Jurkat, Clone E6-1 (cell line): ENCODE measurements at regions not wholly inside any gene's neighbourhood (a gene's known extent, or its start where the extent isn't known, plus 50 kb on each side); places are given as distances from the start of the nearest gene placed in this dataset.
A peak's percentile ranks its signal among the peaks of the same experiment; 100 is the strongest.

Experiments used
- DNase-seq: peaks from one replicate; pipeline ENCODE4 v3.0.0-alpha.2; 2011; ENCODE audit warnings: low read depth, low spot score
- H3K4me3 ChIP-seq: 2 replicates; pipeline ENCODE4 v1.5.1; 2011; ENCODE audit warnings: mild to moderate bottlenecking, low read length, control low read depth, moderate library complexity

DNA sequence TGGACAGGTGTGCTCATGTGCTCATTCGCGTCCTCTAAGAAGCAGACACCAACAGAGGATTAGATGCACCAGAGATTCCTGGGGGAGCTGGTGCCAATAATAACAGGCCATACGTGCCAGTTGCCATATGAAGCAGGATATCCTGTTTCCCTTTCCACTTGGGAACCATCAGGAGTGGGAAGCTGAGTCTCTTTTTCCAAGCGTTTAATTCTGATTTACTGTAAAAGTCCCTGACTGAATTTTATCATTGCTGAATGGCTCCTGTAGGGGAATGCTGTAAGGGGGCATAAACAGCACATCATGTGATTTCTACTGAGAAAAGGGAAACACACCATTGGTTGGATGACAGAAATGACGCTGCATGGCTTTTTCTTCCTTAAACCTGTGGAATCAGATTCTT is 113.3 kb downstream of the IRF8 start:
- DNase-seq = no peak
- H3K4me3 ChIP-seq = no peak overlapping the region

DNA sequence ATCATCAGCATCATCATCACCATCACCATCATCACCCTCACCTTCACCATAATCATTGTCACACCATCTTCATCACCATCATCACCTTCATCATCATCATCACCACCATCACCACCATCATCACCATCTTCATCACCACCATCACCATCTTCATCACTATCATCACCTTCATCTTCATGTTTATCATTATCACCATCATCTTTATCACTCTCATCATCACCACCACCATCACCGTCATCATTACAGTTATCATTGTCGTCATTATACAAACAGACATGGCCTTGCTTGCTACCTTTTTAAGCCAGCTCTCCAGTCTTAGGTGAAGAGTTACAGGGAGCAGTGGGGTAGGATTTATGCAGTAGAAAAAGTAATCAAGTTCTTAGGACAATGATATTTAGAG is 114.9 kb downstream of the IRF8 start:
- no peak overlapping the region for H3K4me3 ChIP-seq
- DNase-seq = no peak

DNA sequence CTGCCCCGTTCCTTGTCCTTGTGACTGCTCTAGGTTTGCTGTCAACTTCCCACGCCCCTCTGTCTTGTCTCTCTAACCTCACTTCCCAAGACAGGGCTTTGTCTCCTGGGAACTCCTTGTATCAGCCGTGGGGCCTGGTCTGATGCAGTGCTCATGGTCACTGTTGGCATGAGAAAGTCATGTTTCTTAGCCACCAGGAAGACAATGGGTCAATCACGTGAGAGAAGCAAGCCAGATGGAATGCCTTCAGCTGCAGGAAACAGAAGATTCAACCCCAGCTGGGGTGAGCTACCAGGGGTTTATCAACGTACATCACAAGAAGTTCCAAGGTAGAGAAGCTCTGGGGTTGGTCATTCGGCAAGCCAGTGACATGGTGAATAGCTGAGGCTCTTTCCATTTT is 116.6 kb downstream of the IRF8 start:
- no peak overlapping the region for H3K4me3 ChIP-seq
- no peak for DNase-seq

DNA sequence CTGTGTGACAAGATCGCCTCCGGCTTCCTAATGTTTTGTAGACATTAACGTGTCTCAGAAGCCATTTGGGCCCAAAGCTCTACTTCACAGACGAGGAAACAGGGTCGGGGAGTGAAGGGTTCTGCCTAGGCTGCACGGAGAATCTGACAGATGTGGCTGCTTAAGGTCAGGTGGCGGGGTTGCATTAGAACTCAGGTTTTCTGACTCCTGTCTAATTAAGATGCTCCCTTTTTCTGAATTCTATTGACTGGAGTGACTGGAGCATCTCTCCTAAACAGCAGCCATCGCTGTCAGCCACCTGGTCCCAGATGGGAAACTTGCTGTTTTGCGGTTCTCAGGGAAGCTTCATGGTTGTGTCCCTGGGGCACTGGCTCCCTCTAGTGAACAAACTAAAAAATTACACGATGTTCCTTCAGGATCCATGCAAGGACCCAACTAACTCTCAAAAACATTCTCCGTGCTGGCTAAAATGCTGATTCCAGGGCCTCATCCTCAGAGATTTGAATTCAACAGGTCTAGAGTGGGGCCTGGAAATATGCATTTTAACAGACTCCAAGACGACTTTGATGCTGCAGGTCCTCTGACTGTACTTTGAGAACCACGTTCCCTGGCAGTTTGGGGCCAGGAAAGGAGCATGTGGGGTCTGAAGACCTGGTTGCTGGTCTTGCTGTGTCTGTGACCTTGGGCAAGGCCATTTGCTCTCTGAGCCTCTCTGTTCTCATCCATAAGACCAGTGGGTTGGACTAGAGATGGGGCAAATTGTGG is 117.4 kb downstream of the IRF8 start:
- no peak overlapping the region for H3K4me3 ChIP-seq
- peak; percentile 54 for DNase-seq

DNA sequence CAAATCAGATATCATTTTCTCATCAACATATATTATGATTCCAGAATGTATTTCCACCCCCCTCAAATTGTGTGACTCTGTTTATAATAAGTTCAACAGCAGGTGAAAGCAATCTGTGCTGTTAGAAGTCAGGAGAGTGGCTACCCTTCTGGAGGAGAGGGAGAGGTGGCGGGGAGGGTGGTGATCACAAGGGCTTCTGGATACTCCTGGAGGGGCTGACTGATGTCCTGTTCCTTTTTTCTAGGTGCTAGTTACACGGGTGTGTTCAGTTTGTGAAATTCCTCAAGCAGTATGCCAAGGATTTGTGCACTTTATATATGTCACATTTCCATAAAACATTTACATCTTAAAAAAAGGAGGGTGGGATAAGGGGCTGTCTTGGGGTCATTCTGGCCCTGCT is 119.1 kb downstream of the IRF8 start:
- H3K4me3 ChIP-seq = no peak overlapping the region
- no peak for DNase-seq

DNA sequence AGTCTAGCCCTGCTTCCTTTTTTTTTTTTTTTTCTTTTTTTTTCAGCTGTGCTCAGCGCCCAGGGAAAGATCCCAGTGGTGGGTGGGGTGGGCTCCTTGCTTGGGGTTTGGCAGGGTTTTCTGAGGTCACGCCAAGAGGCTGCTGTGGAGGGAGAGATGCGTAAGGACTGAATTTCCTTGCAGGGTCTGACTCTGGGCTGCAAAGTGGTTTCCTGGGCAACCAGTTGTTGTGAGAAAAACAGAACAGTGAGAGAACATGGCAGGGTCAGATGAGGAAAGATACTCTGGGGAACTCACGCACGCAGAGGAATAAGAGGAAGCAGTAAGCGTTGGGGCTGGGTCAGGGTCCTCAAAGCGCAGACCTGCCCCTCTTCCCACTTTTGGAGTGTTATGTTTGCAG is 119.5 kb downstream of the IRF8 start:
- no peak for DNase-seq
- no peak overlapping the region for H3K4me3 ChIP-seq

DNA sequence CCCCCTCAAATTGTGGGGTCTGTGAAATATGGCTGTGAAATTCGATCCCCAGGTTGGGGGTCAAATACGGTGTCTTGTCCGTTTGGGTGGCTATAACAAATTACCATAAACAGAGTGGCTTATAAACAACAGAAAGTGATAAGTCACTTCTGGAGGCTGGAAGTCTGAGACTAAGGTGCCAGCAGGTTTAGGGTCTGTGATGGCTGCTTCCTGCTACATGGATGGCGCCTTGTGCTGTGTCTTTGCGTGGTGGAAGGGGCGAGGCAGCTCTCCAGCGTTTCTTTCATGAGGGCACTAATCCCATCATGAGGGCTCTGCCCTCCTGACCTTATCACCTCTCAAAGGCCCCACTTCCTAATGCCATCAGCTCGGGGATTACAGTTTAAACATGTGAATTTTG is 120.0 kb downstream of the IRF8 start:
- DNase-seq = no peak

DNA sequence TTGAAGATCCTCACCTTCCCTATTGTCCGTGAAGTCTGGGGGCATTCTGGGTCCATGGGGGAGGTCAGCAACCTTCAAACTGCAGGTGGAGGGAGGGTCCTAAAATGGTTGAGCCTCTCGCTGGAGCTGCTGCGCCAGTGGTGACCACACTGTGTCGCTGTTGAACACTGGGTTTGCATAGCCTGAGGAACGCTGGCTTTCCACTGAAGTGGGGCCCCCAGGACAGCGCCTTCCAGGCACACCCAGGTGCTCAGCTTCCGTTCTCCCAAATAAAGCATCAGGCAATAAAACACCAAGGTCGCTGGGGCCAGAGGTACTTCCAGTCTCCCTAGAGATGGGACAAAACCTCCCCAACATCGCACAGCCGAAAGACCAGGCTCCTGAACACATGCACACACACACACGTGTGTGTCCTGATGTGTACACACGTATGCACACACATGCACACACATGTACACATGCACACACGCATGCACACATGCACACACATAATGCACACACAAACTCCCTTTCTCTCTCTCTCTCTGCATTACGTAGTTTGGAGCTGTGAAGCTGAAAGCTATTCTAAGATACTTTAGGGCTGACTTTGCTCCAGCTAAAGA is 120.6 kb downstream of the IRF8 start:
- DNase-seq = no peak
- H3K4me3 ChIP-seq = no peak overlapping the region

More for the DNA sequence above, 120.0 kb downstream of the IRF8 start:
- no peak overlapping the region for H3K4me3 ChIP-seq

DNA sequence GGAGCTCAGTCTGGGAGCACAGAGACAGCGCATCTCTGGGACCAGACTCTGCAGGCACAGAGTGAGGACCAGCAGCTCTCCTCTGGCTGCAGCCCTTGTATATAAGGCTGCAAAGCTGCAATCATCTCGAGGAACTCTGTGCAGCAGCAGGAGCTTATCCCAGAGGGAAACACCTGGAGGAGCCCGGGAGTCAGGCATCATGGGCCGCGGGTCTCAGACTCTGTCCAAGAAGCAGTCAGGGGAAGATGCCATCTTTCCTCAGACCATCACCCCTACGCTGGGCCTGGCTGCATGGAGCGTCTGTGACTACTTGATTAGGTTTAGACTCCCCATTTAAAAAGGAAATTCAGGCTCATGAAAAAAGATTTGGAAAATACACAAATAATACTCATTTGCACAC is 122.0 kb downstream of the IRF8 start:
- DNase-seq = no peak

DNA sequence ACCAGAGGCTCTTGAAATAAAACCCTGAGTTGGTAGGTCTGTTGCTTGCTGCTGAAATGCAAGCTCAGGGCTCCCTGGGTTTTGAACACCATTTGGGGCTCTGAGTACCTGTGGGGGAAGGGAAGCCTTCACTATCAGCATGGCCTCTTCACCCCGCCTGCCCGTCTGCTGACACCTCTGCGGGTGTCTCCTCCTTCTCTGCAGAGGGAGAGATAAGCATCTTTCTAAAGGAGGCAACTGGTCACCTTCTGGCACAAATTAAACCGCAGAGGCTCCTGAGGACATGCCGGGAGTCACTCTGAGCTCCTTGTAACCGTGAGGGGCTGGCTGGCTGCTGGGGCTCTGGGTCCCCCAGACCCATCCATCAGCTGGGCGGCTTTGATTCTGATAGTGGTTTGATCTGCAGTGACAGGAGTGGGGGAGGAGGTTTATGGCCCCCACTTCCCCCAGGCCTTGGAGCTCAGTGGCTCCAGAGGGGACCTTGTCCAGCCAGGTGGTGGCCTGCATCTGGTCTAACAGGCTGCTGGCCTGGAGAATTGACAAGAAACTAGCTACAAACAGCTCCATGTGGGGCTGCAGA is 123.5 kb downstream of the IRF8 start:
- no peak for DNase-seq
- no peak overlapping the region for H3K4me3 ChIP-seq

More for the DNA sequence above, 122.0 kb downstream of the IRF8 start:
- no peak overlapping the region for H3K4me3 ChIP-seq

DNA sequence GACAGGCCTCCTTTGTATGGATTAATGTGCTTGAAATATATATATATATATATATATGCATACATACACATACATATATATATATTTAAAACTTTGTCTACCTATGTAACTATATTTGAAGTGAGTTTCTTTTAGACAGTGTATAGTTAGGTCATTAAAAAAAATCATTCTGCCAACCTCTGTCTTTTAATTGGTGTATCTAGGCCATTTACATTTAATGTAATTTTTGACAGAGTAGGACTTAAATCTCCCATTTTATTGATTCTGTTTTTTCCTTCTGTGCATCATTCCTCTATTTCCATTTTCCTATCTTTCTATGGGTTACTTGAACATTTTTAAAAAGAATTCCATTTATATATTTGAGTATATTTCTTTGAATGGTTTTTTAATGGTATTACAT is 125.2 kb downstream of the IRF8 start:
- no peak overlapping the region for H3K4me3 ChIP-seq
- no peak for DNase-seq

DNA sequence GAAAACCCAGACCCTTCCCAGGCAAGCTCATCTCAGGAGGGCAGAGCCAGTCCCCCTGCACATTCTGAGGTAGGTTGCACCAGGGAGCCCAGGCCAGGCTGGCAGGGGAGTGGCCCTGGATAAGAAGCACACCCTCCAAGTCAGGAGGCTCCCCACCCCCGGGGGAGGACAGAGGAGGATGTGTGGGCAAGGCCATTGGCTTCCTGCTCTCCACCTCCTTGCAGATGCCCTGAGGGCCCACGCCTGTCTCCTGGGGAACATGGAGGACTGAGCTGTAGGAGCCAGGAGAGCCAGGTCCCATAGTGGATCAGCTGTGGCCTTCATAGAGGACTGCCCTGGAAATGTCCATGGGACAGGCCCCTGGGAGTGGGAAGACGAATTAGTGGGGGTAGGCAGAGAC is 126.7 kb downstream of the IRF8 start:
- DNase-seq = no peak
- H3K4me3 ChIP-seq = no peak overlapping the region

DNA sequence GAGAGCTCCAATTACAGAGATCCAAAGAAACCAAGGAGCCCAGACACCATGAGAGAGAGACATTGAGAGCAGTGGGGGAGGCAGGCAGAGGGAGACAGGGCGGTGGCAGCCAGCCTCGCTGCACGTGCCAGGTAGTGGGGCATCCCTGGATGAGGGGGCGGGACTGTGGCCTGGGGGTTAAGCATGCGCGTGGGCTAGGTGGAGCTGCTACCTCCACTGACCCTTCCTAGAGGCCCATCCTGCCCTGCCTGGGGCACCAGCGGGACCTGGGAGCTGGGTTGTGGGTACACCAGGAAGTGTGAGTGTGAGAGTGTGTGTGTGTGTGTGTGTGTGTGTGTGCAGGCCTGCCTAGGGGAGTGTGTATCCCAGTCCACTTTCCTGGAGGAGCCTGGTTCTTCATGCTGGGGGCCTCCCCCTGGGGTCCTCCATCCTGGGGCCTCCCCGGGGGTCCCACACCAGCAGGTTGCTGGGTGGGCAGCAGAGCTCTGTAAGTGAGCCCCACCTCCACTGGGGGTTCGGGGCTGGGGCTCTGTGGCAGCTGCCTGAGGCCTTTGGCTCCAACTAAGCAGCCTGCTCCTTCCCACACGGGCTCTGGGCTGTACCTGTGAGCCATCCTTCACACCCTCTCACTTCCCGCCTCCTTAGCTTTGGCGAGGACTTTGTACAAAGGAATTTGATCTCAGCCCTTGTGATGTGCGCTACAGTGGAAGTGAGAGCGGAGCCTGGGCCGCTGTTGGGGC is 127.4 kb downstream of the IRF8 start:
- DNase-seq = no peak
- no peak overlapping the region for H3K4me3 ChIP-seq

DNA sequence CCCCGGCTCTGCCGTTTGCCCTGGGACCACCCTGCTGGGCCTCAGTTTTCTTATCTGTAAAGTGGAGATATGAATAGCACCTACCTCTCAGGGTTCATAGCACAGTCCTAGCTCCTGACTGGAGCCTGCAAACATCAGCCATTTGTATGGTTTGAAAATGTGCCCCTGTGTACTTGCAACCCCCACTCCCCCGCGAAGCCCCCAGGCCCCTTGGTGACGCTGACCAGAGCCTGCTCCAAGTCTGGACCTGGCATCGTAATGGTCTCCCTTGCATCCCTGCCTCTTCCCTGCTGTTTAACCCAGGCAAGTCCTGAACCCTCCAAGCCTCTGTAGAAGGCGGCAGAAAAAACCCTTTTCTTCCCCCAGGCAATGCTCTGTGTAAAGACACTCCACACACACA is 128.0 kb downstream of the IRF8 start:
- DNase-seq = no peak
- H3K4me3 ChIP-seq = no peak overlapping the region

DNA sequence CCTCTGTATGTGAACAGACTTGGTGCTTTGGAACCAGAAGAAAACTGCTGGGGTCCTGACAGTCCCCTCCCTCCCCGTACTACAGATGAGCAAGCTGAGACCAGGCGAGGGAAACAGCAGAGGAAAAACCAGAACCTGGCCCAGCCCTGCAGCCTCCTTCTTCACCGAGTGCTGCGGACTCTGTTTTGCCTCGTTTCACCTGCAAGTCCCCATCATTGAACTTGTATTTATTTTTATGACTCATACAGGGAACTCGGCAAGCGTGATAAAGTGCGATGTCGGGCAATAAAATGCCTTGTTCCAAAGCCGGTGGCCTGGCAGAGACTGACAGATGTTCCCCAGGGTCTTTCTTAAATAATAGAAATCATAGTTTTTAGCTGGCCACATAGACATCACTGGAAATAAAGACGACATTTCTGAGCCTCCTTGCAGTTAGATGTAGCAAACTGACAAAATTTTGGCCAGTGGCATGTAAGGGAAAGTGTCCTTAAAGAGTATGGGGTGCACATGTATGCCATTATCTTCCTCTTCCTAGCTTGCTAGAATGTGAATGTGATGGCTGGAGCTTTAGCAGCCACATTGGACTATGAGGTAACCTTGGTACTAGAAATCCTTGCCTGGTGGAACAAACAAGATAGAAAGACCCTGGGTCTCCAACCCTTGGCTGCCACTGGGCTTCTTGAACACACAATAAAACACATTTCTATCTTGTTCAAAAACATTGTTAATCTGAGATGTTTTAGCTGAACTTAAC is 128.6 kb downstream of the IRF8 start:
- no peak for DNase-seq

DNA sequence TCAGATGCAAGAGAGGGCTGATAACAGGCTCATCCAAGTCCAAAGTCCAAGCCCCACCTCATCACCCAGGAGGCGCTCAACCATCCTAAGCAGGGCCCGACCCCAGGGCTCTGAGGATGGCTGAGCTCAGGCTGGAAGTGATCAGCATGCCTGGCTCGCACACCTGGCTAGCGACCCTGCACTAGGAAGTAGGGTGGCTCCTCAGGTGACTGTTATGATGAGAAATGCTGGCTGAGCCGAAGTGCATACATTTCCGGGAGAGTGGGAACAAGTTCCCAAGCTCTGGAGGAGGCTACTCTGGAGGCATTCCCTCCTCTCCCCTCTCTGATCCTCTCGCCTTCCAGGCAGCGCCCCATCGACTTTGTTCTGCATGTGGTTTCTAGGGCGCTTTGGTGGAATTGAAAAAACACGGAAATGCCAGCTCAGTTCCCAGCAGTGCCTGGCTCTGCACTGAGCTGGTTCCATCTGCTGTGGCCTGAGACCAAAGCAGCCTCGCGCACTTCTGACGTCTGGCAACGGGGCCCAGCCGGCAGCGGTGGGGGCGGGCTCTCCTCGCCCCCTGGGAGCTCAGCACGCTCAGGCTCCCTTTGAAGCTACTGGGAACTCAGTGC is 130.3 kb downstream of the IRF8 start:
- DNase-seq = peak; percentile 6
- H3K4me3 ChIP-seq = no peak overlapping the region

More for the DNA sequence above, 128.6 kb downstream of the IRF8 start:
- no peak overlapping the region for H3K4me3 ChIP-seq

DNA sequence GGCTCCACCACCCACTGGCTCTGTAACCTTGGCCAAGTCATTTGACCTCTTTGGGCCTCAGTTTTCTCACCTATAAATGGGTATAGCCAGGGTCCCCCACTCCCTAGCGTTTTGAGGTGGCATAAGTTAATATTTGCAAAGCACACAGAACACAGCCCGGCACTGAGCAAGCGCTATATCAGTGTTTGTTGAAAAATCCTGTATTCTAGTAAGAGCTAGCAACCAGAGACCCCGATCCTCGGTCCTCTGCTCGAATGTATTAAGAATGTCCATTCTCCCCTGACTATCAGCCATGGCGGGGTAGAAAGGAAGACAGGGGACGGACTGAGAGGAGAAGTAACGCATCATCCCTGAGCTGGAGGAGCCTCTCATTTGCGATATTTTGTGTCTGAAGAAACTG is 131.2 kb downstream of the IRF8 start:
- DNase-seq = no peak
- H3K4me3 ChIP-seq = no peak overlapping the region

DNA sequence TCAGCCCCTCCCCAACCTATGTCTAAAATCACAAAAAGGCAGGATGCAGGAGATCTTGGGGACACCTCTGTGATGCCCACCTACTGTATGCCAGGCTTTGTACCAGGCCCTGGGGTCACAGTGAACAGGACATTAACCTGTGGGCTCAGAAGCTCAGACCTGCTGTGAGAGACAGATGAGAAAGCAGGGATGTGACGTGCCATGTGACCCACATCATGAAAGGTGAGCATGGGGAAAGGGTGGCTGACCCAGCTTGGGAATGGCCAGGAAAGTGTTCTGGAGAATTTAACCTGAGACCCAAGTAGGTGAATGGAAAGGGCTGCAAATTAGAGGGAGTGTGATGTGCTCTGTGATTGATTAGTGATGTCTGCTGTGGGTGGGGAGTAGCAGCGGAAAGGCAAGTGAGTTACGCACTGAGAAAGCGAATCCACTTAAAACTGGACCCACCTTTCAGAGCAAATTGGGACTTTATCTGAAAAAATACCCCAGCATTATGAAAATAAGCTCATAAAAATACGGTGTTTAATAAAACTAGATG is 132.2 kb downstream of the IRF8 start:
- DNase-seq = no peak
- no peak overlapping the region for H3K4me3 ChIP-seq

DNA sequence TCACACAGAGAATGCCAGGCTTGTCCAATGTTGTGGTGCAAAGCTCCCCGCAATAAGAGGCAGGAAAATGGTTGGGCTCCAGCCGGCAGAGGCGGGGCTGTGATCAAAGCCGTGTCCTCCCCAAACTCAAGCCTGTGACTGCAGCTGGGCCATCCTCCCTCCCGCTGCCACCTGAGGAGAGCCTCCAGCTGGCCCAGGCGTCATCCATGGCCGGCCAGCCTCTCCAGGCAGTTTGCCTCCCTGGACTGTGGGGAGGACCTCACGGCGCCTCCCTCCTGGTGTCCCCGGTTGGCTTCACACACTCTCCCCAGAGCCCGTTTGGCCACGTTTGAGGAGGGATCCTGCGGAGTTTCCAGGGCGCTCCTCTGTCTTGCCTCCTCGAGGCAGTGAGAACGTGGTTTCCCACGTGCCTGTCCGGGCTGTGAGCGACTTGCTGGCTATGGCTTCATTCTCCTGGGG is 134.1 kb downstream of the IRF8 start:
- no peak for DNase-seq
- no peak overlapping the region for H3K4me3 ChIP-seq
